ENCODE measurements at regions not wholly inside any gene's neighbourhood (a gene's known extent, or its start where the extent isn't known, plus 50 kb on each side); places are given as distances from the start of the nearest gene placed in this dataset.

DNA sequence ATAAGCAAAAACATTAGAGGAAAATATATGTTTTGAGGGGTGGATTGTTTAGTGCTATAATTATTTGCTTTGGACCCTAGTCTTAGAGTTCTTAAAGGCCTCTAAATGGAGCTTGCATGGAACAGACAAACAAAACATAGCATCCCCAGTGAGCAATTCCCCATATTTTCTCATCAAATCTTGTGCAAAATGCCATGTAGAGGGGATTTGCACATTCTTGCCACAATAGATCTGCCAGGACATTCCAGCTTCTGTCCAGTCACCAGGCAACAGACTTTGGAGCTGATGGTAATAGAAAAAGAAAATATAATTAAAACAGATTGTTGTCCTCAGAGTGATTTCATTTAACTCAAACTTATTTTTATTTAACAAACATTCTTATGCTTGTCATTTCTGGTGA lies 360.3 kb upstream of the PDGFD start:
- no peak for DNase-seq
- Histone ChIP-seq H3K27me3 (ENCODE audit: control insufficient read depth in 1 of 2, insufficient read depth in 1 of 2, low read length in 2 of 2) (no peaks in the 10 kb centered on the region), H2BK5ac (ENCODE audit: low read depth, low read length, poor library complexity, severe bottlenecking) (no peak overlapping the region), H2AFZ (ENCODE audit: low read depth, low read length) (no peak overlapping the region), H3K9me3 (ENCODE audit: control insufficient read depth, low read length) (no peaks in the 10 kb centered on the region), H3K79me1 (replicated peaks; ENCODE audit: low read length, poor library complexity, severe bottlenecking) (no peaks in the 10 kb centered on the region), H3K4me3 (ENCODE audit: insufficient read depth in 1 of 2, low read depth in 1 of 2, low read length in 2 of 2) (no peak overlapping the region), H2AK5ac (ENCODE audit: low read length, severe bottlenecking) (no peak overlapping the region), H3K4ac (ENCODE audit: low read depth in 1 of 2, low read length in 2 of 2) (no peak overlapping the region), H2BK15ac (ENCODE audit: low read depth, poor library complexity, severe bottlenecking) (no peak overlapping the region), H3K4me1 (ENCODE audit: control insufficient read depth, insufficient read depth, low read depth, low read length) (no peaks in the 10 kb centered on the region), H3K9ac (ENCODE audit: low read length) (no peak overlapping the region), H4K91ac (ENCODE audit: low read length) (no peak overlapping the region), H2BK12ac (ENCODE audit: low read length in 2 of 2) (no peak overlapping the region), H3K4me2 (ENCODE audit: low read length, poor library complexity, severe bottlenecking) (no peak overlapping the region), H3K18ac (ENCODE audit: low read depth in 1 of 2, low read length in 2 of 2) (no peak overlapping the region), H3K14ac (ENCODE audit: low read length in 2 of 2) (no peak overlapping the region), H4K8ac (ENCODE audit: low read length) (no peak overlapping the region), H3K23ac (ENCODE audit: low read length in 2 of 2) (no peak overlapping the region), H3K27ac (ENCODE audit: low read length, poor library complexity, severe bottlenecking) (no peak overlapping the region), H3K36me3 (ENCODE audit: control insufficient read depth in 1 of 2, insufficient read depth in 2 of 2, low read depth in 1 of 2, low read length in 2 of 2) (no peaks in the 10 kb centered on the region), H2BK120ac (ENCODE audit: low read depth, low read length) (no peak overlapping the region)

GRCh38 chr11:104523611-104524010 lies 359.7 kb upstream of the PDGFD start:
- Histone ChIP-seq H2BK120ac (ENCODE audit: low read depth, low read length) (no peak overlapping the region), H3K79me1 (replicated peaks; ENCODE audit: low read length, poor library complexity, severe bottlenecking) (no peaks in the 10 kb centered on the region), H2BK15ac (ENCODE audit: low read depth, poor library complexity, severe bottlenecking) (no peak overlapping the region), H3K4me3 (ENCODE audit: insufficient read depth in 1 of 2, low read depth in 1 of 2, low read length in 2 of 2) (no peak overlapping the region), H3K14ac (ENCODE audit: low read length in 2 of 2) (no peak overlapping the region), H3K4me2 (ENCODE audit: low read length, poor library complexity, severe bottlenecking) (no peak overlapping the region), H4K8ac (ENCODE audit: low read length) (no peak overlapping the region), H3K36me3 (ENCODE audit: control insufficient read depth in 1 of 2, insufficient read depth in 2 of 2, low read depth in 1 of 2, low read length in 2 of 2) (no peaks in the 10 kb centered on the region), H3K9ac (ENCODE audit: low read length) (no peak overlapping the region), H3K9me3 (ENCODE audit: control insufficient read depth, low read length) (no peaks in the 10 kb centered on the region), H4K91ac (ENCODE audit: low read length) (no peak overlapping the region), H3K4ac (ENCODE audit: low read depth in 1 of 2, low read length in 2 of 2) (no peak overlapping the region), H2BK5ac (ENCODE audit: low read depth, low read length, poor library complexity, severe bottlenecking) (no peak overlapping the region), H3K27me3 (ENCODE audit: control insufficient read depth in 1 of 2, insufficient read depth in 1 of 2, low read length in 2 of 2) (no peaks in the 10 kb centered on the region), H3K27ac (ENCODE audit: low read length, poor library complexity, severe bottlenecking) (no peak overlapping the region), H2AK5ac (ENCODE audit: low read length, severe bottlenecking) (no peak overlapping the region), H3K23ac (ENCODE audit: low read length in 2 of 2) (no peak overlapping the region), H3K4me1 (ENCODE audit: control insufficient read depth, insufficient read depth, low read depth, low read length) (no peaks in the 10 kb centered on the region), H2BK12ac (ENCODE audit: low read length in 2 of 2) (no peak overlapping the region), H2AFZ (ENCODE audit: low read depth, low read length) (no peak overlapping the region), H3K18ac (ENCODE audit: low read depth in 1 of 2, low read length in 2 of 2) (no peak overlapping the region)
- DNase-seq: no peak
- no CpG with 5 or more reads among the region's 1 CpG for WGBS

DNA sequence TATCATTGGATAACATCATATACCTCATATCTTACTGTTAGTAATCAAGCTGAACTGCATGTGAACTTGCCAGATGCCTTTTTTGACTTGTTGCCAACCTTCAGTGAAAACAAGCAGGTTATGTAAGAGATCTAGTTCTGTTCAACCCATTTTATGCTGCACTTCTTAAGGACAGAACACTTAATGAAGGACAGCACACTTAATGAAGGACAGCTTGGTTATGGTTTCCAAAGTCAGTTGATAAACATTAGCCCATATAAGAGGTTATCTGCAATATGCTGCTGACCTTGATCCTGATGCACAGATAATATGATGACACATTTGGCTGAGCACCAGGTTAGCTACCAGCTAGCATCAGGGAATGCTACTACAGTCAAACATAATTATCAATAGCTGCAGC lies 358.7 kb upstream of the PDGFD start:
- no peak overlapping the region for H3K4me2 ChIP-seq (ENCODE audit: low read length, poor library complexity, severe bottlenecking)
- H3K14ac ChIP-seq (ENCODE audit: low read length in 2 of 2): no peak overlapping the region
- no peak overlapping the region for H2AK5ac ChIP-seq (ENCODE audit: low read length, severe bottlenecking)
- no peaks in the 10 kb centered on the region for H3K4me1 ChIP-seq (ENCODE audit: control insufficient read depth, insufficient read depth, low read depth, low read length)
- H3K9ac ChIP-seq (ENCODE audit: low read length): no peak overlapping the region
- no peak overlapping the region for H4K8ac ChIP-seq (ENCODE audit: low read length)
- H2BK12ac ChIP-seq (ENCODE audit: low read length in 2 of 2): no peak overlapping the region
- no peak overlapping the region for H3K18ac ChIP-seq (ENCODE audit: low read depth in 1 of 2, low read length in 2 of 2)
- H3K4ac ChIP-seq (ENCODE audit: low read depth in 1 of 2, low read length in 2 of 2): no peak overlapping the region
- H3K27ac ChIP-seq (ENCODE audit: low read length, poor library complexity, severe bottlenecking): no peak overlapping the region
- no peaks in the 10 kb centered on the region for H3K79me1 ChIP-seq (replicated peaks; ENCODE audit: low read length, poor library complexity, severe bottlenecking)
- H3K23ac ChIP-seq (ENCODE audit: low read length in 2 of 2): no peak overlapping the region
- H3K36me3 ChIP-seq (ENCODE audit: control insufficient read depth in 1 of 2, insufficient read depth in 2 of 2, low read depth in 1 of 2, low read length in 2 of 2): no peaks in the 10 kb centered on the region
- H3K4me3 ChIP-seq (ENCODE audit: insufficient read depth in 1 of 2, low read depth in 1 of 2, low read length in 2 of 2): no peak overlapping the region
- no peak overlapping the region for H2BK5ac ChIP-seq (ENCODE audit: low read depth, low read length, poor library complexity, severe bottlenecking)
- H2BK120ac ChIP-seq (ENCODE audit: low read depth, low read length): no peak overlapping the region
- H4K91ac ChIP-seq (ENCODE audit: low read length): no peak overlapping the region
- DNase-seq: no peak
- no peaks in the 10 kb centered on the region for H3K9me3 ChIP-seq (ENCODE audit: control insufficient read depth, low read length)
- H3K27me3 ChIP-seq (ENCODE audit: control insufficient read depth in 1 of 2, insufficient read depth in 1 of 2, low read length in 2 of 2): no peaks in the 10 kb centered on the region
- H2AFZ ChIP-seq (ENCODE audit: low read depth, low read length): no peak overlapping the region
- H2BK15ac ChIP-seq (ENCODE audit: low read depth, poor library complexity, severe bottlenecking): no peak overlapping the region

DNA sequence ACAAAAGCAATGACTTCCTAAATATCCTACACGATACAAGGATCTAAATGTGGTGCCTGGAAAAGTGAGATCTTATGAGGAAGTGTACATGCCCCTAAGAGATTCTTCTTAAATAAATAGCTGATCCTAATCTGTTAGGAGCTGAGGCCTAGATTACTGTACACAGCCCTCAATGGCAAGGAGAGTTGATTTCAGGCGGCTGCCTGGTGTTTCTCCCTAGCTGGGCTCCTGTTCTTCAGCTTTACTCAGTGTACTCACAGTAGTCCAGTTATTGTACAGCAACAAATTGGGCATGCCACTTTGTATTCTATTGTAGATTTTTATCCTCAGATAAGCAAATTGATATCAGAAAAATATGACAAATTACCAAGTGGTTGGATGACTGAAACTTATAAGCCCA lies 358.2 kb upstream of the PDGFD start:
- no peak overlapping the region for H3K4me2 ChIP-seq (ENCODE audit: low read length, poor library complexity, severe bottlenecking)
- WGBS: 100% methylated on average over 1 of the region's 2 CpGs
- H3K23ac ChIP-seq (ENCODE audit: low read length in 2 of 2): no peak overlapping the region
- H3K9ac ChIP-seq (ENCODE audit: low read length): no peak overlapping the region
- H3K14ac ChIP-seq (ENCODE audit: low read length in 2 of 2): no peak overlapping the region
- no peak overlapping the region for H3K27ac ChIP-seq (ENCODE audit: low read length, poor library complexity, severe bottlenecking)
- no peaks in the 10 kb centered on the region for H3K36me3 ChIP-seq (ENCODE audit: control insufficient read depth in 1 of 2, insufficient read depth in 2 of 2, low read depth in 1 of 2, low read length in 2 of 2)
- H2BK15ac ChIP-seq (ENCODE audit: low read depth, poor library complexity, severe bottlenecking): no peak overlapping the region
- H2BK120ac ChIP-seq (ENCODE audit: low read depth, low read length): no peak overlapping the region
- no peak overlapping the region for H2AK5ac ChIP-seq (ENCODE audit: low read length, severe bottlenecking)
- no peaks in the 10 kb centered on the region for H3K79me1 ChIP-seq (replicated peaks; ENCODE audit: low read length, poor library complexity, severe bottlenecking)
- no peak overlapping the region for H3K4ac ChIP-seq (ENCODE audit: low read depth in 1 of 2, low read length in 2 of 2)
- H3K27me3 ChIP-seq (ENCODE audit: control insufficient read depth in 1 of 2, insufficient read depth in 1 of 2, low read length in 2 of 2): no peaks in the 10 kb centered on the region
- no peak overlapping the region for H2BK5ac ChIP-seq (ENCODE audit: low read depth, low read length, poor library complexity, severe bottlenecking)
- H4K8ac ChIP-seq (ENCODE audit: low read length): no peak overlapping the region
- H3K4me1 ChIP-seq (ENCODE audit: control insufficient read depth, insufficient read depth, low read depth, low read length): no peaks in the 10 kb centered on the region
- H4K91ac ChIP-seq (ENCODE audit: low read length): no peak overlapping the region
- H2BK12ac ChIP-seq (ENCODE audit: low read length in 2 of 2): no peak overlapping the region
- no peak overlapping the region for H2AFZ ChIP-seq (ENCODE audit: low read depth, low read length)
- H3K4me3 ChIP-seq (ENCODE audit: insufficient read depth in 1 of 2, low read depth in 1 of 2, low read length in 2 of 2): no peak overlapping the region
- DNase-seq: no peak
- H3K9me3 ChIP-seq (ENCODE audit: control insufficient read depth, low read length): no peaks in the 10 kb centered on the region
- H3K18ac ChIP-seq (ENCODE audit: low read depth in 1 of 2, low read length in 2 of 2): no peak overlapping the region
